NCI-H748 (cell line): ENCODE measurements at regions not wholly inside any gene's neighbourhood (a gene's known extent, or its start where the extent isn't known, plus 50 kb on each side); places are given as distances from the start of the nearest gene placed in this dataset.
"Not testable (repeated sequence)": the region's sequence is repeated elsewhere in the genome, so short reads cannot be mapped to it uniquely, and the experiment has no call there.

ENCODE experiments used
- DNase-seq: peaks from one replicate; lab custom pipeline; 2025; ENCODE audit not compliant: unreplicated experiment; lab: John Stamatoyannopoulos, UW

DNA sequence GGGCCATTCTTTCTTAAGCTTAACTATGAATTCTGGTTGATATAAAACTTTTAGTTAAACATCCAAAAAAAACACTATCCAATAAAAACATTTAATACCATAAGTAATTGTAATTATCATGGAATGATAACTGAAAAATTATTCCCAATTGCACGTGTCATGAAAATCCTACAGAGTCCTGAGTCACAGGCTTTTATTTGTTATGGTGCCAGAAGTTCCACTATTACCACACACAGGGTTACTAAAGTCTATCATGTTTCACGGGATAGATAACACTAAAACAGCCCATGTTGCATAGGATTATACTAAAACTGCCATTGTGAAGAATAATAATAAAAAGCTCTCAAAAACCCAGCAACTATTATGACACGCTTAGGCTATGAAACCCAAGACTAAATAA is 1381.8 kb downstream of the EFNA5 start:
- no peak for DNase-seq

DNA sequence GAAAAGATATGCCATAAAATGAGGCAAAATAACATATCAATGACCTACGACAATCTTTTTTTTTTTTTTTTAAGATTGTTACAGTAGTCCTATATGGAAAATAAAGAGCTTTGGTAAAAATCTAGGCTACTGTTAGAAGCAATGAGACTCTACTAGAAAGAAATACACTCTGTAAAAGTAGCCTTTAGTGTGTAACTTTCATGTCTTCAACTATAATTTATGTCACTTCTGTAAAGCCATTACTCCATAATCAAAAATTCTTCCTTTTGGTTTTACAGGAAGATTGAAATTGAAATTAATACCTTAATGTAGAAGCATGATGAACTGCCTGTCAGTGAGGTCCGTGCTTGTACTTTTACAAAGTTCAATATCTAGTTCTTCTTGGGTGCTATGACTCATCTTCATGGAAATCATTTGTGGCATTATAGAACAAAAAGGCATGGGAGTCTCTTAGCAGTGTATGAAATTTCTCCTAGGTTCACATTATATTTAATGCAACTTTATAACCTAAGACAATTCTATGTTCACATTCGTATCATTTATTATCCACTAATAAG is 1393.1 kb downstream of the EFNA5 start:
- DNase-seq = no peak

DNA sequence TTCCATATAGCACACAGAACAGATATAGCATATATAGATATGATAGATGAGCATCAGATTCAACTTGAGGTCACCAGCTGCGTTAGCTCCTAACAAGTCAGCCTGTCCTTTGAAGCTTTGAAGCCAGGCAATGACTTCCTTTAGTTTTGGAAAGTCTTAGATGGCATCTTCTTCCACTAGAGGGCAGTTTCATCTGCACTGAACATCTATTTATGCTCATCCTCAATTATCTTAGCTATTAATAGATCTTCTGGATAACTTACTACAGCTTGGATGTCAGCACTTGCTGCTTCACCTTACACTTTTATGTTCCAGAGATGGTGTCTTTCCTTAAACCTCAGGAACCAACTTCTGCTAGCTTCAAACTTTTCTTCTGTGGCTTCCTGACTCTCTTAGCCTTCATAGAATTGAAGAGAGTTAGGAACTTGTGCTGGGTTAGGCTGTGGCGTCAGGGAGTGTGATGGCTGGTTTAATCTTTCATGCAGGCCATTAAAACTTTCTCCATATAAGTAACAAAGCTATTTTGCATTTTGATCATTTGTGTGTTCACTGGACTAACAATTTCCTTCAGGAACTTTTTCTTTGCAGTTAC is 1401.4 kb downstream of the EFNA5 start:
- peak; percentile 36 for DNase-seq

DNA sequence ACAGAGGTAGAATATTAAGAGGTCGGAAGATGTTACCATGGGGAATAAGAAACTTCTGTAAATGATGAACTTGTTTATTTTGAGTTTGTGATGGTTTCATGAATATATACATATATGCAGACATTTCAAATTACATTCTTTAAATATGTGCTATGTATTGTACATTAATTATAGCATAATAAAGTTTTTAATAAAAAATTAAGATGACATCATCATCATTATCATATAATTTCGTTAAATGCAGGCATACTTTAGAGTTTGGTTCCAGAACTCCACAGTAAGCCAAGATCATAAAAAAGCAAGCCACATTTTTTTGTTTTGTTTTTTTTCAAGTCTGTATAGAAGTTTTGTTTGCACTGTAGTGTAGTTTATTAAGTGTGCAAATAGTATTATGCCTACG is 1403.5 kb downstream of the EFNA5 start:
- no peak for DNase-seq

DNA sequence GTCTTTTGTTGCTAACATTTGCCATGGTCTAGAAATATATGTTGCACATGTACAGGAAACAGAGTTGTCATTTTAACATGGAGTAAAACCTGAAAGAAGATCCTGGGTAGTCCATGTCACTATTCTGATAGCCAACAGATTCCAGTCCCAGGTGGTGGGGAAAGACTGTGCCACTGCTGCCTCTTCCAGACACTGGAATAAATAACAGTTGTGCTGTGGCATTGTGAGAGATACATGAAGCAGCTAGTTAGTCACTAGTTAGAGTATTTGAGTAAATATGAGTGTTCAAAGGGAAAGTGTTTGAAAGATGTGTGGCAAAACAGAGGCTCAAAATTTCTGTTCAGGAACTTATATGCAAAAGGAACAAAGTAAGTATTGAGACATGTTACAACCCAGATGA is 1408.3 kb downstream of the EFNA5 start:
- no peak for DNase-seq

DNA sequence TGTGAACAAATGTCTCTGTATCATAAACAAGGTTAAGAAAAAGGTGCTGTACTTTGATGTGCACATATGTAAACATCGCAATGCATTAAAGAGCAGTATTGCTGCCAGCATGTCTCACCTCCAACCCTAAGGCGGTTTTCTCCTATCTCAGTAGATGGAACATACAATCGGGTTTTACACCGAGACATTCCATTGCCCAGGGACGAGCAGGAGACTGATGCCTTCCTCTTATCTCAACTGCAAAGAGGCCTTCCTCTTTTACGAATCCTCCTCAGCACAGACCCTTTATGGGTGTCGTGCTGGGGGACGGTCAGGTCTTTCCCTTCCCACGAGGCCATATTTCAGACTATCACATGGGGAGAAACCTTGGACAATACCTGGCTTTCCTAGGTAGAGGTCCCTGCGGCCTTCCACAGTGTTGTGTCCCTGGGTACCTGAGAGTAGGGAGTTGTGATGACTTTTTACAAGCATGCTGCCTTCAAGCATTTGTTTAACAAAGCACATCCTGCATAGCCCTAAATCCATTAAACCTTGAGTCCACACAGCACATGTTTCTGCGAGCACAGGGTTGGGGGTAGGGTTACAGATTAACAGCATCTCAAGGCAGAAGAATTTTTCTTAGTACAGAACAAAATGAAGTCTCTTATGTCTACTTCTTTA is 1411.2 kb downstream of the EFNA5 start:
- not testable (repeated sequence) for DNase-seq

DNA sequence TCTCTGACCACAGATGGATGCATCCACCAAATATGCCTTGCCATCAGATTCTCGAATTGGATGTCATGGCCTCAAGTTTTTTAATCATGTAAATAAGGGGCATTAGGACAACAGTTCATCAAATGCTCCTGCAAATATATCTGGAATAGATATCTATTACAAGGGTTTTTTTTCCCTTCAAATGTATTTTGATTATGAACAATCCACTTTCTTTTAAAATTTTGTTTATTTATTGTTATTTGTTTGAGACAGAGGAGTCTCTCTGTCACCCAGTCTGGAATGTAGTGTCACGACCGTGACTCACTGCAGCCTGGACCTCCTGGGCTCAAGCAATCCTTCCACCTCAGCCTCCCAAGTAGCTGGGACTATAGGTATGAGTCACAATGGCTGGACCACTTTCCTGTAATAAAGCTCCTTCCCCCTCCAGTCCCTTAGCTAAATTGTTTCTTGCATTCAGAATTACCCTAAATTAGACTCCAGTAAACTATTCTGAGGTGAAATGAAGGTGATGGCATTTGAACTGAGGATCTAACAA is 1412.1 kb downstream of the EFNA5 start:
- no peak for DNase-seq

DNA sequence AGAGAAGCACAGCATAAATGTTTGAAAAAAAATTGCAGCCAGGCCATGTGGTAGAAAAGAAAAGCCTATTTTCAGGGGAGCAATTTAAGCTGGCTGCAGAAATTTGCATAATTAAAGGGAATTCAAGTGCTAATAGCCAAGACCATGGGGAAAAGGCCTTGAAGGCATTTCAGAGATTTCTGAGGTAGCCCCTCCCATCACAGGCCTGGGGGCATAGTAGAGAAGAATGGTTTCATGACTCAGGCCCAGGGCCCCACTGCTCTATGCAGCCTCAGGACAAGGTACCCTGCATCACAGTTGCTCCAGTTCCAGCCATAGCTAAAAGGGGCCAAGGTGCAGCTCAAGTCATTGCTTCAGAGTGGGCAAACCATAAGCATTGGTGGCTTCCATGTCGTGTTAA is 1416.0 kb downstream of the EFNA5 start:
- DNase-seq = no peak

DNA sequence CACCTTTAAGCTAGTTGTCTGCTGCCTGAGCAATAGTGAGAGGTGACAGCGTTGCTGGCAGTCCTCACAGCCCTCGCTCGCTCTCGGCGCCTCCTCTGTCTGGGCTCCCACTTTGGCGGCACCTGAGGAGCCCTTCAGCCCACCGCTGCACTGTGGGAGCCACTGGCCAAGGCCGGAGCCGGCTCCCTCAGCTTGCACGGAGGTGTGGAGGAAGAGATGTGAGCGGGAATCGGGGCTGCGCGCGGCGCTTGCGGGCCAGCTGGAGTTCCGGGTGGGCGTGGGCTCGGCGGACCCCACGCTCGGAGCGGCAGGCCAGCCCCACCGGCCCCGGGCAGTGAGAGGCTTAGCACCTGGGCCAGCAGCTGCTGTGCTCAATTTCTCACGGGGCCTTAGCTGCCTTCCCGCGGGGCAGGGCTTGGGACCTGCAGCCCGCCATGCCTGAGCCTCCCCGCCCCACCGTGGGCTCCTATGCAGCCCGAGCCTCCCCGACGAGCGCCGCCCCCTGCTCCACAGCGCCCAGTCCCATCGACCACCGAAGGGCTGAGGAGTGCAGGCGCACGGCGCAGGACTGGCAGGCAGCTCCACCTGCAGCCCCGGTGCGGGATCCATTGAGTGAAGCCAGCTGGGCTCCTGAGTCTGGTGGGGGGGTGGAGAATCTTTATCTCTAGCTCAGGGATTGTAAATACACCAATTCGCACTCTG is 1424.5 kb downstream of the EFNA5 start:
- DNase-seq = not testable (repeated sequence)

DNA sequence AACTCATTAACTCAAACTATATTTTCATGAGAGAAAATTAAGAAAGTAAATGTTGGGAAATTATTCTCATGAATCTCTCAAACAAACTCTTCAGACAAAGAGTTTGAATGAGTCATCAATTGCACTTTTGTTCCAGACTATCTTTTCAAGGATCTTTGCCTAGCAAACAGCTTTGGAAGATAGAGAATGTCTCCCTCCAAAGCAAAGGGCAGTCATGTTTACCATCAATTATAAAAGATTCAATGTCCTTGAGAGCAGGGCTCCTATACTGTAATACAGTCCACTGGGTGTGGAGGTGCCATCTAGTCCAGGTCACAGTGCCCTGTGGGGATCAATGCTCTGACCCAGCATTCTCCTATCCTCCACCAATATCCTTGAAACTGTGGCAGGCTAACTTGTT is 1429.3 kb downstream of the EFNA5 start:
- DNase-seq = peak; percentile 14

DNA sequence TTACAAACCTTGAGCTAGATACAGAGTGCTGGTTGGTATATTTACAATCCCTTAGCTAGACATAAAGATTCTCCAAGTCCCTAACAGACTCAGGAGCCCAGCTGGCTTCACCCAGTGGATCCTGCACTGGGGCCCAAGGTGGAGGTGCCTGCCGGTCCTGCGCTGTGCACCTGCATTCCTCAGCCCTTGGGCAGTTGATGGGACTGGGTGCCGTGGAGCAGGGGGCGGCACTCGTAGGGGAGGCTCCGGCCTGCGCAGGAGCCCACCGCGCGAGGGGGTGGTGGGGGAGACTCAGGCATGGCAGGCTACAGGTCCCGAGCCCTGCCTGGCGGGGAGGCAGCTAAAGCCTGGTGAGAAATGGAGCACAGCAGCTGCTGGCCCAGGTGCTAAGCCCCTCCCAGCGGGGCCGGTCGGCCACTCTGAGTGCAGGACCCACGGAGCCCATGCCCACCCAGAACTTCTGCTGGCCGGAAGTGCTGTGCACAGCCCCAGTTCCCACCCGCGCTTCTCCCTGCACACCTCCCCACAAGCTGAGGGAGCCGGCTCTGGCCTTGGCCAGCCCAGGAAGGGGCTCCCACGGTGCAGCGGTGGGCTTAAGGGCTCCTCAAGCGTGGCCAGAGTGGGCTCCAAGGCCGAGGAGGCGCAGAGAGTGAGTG is 1464.7 kb downstream of the EFNA5 start:
- DNase-seq = no peak

DNA sequence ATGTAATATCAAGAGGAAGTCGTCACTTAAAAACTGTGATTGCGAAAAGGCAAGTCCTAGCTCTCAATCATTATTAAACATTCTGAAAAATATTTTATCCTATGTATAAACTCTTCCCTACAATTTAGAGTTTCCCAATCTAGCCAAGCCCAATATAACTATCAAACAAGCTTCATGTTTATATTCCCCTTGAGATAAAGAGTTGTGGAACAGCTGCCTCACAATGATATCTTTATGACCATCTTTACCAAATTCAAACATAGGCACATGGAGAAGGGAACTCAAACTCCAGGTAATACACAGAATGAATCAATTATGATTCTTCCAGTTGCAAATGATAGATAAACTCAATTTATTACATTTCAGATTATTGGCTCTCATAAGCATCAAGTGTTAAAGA is 1468.7 kb downstream of the EFNA5 start:
- no peak for DNase-seq

DNA sequence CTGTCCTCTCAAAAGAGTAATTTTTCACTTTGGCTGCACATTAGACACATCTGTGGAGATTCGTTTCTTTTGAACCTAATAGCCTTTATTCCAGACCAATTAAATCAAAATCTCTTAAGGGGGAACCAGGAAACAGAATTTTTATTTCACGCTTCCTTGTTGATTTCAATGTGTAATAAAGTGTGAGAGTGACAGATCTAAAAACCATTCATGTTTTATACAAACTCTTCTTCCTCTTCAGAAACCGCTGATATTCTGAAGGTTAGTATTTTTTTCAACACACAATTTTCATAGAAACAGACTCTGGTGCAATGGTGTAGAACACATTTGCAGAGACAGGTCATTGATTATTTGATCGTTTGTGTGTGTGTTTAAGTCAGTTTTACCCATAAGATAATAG is 1469.8 kb downstream of the EFNA5 start:
- DNase-seq = no peak

DNA sequence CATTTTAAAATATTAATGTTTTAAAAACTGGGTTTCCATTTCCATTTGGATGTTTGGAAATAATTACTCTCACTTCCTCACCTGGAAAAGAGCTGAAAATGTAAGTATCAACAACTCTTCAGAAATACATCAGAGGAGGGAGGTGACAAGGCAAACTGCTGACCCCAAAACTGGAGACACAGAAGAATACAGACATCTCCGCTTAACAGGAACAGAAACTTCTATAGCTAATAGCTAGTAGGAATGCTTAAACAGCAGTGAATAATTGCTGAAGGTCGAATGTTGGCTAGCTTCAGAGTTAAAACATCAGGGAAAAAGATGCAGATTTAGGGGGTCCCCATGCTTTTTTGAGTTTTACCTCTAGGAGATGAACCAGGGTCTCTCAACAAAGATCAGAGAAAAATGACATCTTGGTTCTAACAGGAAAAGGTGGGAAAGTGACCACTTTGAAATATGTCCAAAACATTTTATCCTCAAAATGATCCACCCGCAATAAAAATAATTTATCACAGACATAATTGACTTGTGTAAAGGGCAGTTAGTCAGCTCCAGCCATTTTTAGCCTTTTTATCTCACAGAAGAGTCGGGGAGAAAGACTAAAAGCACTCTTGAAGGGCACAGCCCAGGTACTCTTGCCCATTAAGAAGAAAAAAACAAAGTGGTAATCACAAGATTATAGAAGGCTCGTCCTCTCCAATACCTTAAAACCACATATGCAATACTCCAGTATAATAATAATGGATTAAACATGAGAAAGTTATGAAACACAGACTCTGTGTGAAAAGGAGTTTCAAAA is 1474.9 kb downstream of the EFNA5 start:
- DNase-seq = peak; percentile 32

DNA sequence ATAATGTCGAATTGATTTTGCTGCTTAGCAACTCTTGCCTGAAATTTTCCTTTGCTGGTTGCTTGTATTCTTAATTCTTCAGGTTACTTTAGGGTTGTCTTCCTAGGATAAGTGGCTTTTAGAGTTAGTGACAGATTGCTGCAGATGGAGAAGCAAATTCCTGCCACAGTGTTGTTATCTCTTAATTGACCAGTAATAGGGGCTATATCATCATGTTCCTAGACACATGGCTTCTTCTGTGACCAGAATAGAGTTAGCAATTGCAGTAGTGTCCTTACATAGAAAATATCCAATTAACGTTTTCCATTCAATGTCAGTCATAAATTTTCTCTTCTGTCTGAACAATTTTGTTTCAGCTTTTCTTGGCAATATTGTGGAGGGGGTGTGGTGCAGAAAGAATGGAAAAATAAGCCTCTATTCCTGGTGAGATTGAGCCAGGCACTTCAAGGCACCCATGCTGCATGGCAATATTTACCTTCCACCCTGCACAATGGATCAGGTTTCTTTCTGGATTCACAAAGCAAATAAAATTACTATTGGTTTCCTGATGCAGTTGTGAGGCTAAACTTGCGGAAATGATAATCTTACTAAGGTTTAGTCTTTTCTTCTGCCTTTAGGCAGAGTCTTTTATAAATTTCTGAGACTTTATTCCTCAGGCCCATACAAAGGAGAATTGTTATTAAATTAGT is 1481.5 kb downstream of the EFNA5 start:
- DNase-seq = peak; percentile 96

DNA sequence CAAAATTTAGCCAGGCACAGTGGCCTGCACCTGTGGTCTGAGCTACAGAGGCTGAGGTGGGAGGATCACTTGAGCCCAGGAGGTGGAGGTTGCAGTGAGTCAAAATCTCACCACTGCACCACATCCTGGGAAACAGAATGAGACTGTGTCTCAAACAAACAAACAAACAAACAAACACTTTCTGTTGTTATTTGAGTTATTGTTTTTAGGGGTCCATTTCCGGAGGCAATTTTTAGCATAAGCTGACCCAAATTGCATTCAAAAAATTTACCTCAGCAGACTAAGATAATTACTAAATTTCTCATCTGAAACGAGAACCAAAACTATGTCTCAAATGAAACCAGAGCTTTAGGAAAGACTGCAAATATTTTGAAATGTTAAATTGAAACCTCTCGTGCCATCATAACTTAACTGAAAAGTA is 1485.1 kb downstream of the EFNA5 start:
- no peak for DNase-seq

DNA sequence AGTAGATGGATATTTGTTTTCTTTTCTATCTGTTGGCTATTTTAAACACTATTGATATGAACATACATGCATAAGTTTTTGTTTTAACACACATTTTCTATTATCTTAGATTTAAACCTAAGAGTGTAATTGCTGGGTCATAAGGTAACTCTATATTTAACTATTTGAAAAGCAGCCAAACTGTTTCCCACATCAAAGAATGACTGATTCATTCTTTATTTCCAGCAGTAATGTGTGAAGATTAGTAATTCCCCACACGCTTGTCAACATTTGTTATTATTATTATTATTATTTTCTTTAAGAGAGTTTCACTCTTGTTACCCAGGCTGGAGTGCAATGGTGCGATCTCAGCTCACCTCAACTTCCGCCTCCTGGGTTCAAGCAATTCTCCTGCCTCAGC is 1495.8 kb downstream of the EFNA5 start:
- no peak for DNase-seq

DNA sequence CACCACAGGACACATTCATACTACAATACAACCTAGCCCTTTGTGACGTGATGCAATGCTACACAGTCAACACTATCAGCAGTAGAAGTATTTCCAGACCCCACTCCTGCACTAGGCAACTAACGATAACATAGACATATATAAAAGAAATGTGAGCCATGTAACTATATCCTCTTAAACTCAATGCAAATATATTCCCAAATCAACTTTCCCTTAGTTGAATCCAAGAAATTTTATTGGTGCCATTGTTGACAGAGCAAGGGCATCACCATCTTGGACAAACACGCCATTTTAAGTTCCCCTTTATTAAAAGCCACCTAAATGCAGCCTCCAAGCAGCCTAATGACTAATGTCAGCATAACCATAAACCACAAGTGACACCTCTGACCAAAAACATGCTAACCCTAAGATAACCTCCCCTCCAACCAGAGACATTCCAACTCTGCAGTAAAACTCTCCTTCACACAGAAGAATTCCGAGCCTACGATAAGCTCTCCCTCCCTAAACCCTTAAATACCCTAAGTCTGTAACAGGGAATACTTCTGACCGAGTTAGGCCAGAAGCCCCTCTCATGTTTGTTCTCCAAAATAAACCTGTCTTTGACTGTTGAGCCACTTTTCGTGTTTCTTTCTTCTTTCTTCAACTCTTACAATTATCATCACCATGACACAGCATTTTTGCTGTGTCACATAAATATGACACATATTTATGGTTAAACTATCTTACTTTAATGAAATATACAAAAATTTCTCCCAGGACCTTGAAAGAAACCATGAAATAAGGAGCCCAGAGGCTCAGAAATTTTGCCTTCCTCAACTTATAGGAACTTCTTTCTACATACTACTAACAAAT is 1497.8 kb downstream of the EFNA5 start:
- no peak for DNase-seq

DNA sequence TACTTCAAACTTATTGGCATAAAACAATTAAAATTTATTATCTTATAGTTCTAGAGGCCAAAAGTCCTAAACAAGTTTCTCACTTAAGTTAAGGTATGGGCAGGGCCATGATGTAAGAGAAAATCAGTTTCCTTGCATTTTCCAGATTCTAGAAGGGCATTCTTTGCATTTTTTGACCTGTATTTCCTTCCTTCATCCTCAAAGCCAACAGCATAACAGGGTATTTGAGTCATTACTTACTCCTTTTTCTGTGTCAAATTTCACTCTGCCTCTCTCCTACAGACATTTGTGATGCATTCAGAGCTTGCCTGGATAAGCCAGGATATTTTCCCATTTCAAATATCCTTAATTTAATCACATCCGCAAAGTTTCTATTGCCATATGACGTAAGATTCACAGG is 1499.0 kb downstream of the EFNA5 start:
- DNase-seq = no peak
